GM12892 (cell line): ENCODE measurements at regions not wholly inside any gene's neighbourhood (a gene's known extent, or its start where the extent isn't known, plus 50 kb on each side); places are given as distances from the start of the nearest gene placed in this dataset.

ENCODE experiments used
- DNase-seq: peaks from one replicate; pipeline ENCODE4 v3.0.0; 2011; ENCODE audit not compliant: insufficient read length
- FAIRE-seq: peaks from 2 replicates; lab custom pipeline; 2011; peaks lifted over from hg19 to GRCh38; lab: Jason Lieb, UNC
- POLR2A ChIP-seq: IDR thresholded peaks from 2 replicates; pipeline ENCODE4 v1.6.1; 2011; ENCODE audit warnings: low read depth, low read length, control low read depth
- POLR2AphosphoS5 ChIP-seq: IDR thresholded peaks from 2 replicates; pipeline ENCODE4 v1.6.1; 2011; ENCODE audit warnings: low read depth, low read length, control low read depth
- TAF1 ChIP-seq: IDR thresholded peaks from 2 replicates; pipeline ENCODE4 v1.6.1; 2011; ENCODE audit warnings: low read depth, mild to moderate bottlenecking, control low read depth, low read length, borderline replicate concordance

GRCh38 chr6:158920311-158920905 is 79.6 kb downstream of the RSPH3 start:
- no peak for FAIRE-seq
- DNase-seq, result no peak
- no peak for TF ChIP-seq POLR2A

GRCh38 chr6:158919865-158920264 is 80.1 kb downstream of the RSPH3 start:
- DNase-seq, result no peak
- TF ChIP-seq POLR2AphosphoS5, result no peak
- no peak for TF ChIP-seq TAF1
- TF ChIP-seq POLR2A, result no peak
- FAIRE-seq, result no peak

GRCh38 chr6:158916617-158917016 is 83.4 kb downstream of the RSPH3 start:
- no peak for FAIRE-seq
- TF ChIP-seq POLR2A (no peak), POLR2AphosphoS5 (no peak), TAF1 (no peak)
- DNase-seq, result no peak

GRCh38 chr6:158914923-158915322 is 85.1 kb downstream of the RSPH3 start:
- TF ChIP-seq TAF1 (no peak), POLR2A (no peak)
- FAIRE-seq, result no peak
- DNase-seq, result no peak

- DNase-seq (no peak), FAIRE-seq (no peak)
- no peak for TF ChIP-seq POLR2A
- no peak for TF ChIP-seq TAF1
- no peak for TF ChIP-seq POLR2AphosphoS5
Observed at GRCh38 chr6:158913580-158913979, 86.4 kb downstream of the RSPH3 start.

GRCh38 chr6:158912655-158913054 is 87.3 kb downstream of the RSPH3 start:
- DNase-seq, result no peak
- TF ChIP-seq TAF1, result no peak
- TF ChIP-seq POLR2A, result no peak
- TF ChIP-seq POLR2AphosphoS5, result no peak
- no peak for FAIRE-seq

GRCh38 chr6:158911746-158912480 is 88.1 kb downstream of the RSPH3 start:
- DNase-seq (peak; percentile 45), FAIRE-seq (peak; percentile 85)
- TF ChIP-seq POLR2A (no peak), POLR2AphosphoS5 (no peak), TAF1 (no peak)

GRCh38 chr6:158910484-158911440 is 89.2 kb downstream of the RSPH3 start:
- DNase-seq (no peak), FAIRE-seq (peak; percentile 70)
- TF ChIP-seq TAF1, result no peak
- TF ChIP-seq POLR2A, result no peak; the same call in 1 of the 2 replicates
- no peak for TF ChIP-seq POLR2AphosphoS5

GRCh38 chr6:158909938-158910337 is 90.1 kb downstream of the RSPH3 start:
- FAIRE-seq, result peak; percentile 70
- TF ChIP-seq POLR2A (no peak), POLR2AphosphoS5 (no peak)
- no peak for DNase-seq

- TF ChIP-seq POLR2AphosphoS5 (no peak), POLR2A (no peak), TAF1 (no peak)
- no peak for DNase-seq
- no peak for FAIRE-seq
Observed at GRCh38 chr6:158908606-158909005, 89.4 kb upstream of the EZR start.

- TF ChIP-seq POLR2AphosphoS5 (no peak), TAF1 (no peak), POLR2A (no peak)
- no peak for FAIRE-seq
Observed at GRCh38 chr6:158907931-158908330, 88.8 kb upstream of the EZR start.

GRCh38 chr6:158906926-158907325 is 87.8 kb upstream of the EZR start:
- FAIRE-seq, result no peak
- DNase-seq, result no peak
- TF ChIP-seq POLR2A (no peak), TAF1 (no peak), POLR2AphosphoS5 (no peak)

More at GRCh38 chr6:158907931-158908330, 88.8 kb upstream of the EZR start:
- no peak for DNase-seq
